Breast epithelium (tissue), 3 donors: ENCODE measurements at regions not wholly inside any gene's neighbourhood (a gene's known extent, or its start where the extent isn't known, plus 50 kb on each side); places are given as distances from the start of the nearest gene placed in this dataset.

Experiments used
- POLR2A ChIP-seq: fragments of 450-650 bp; IDR thresholded peaks from one replicate; pipeline ENCODE4 v1.6.1; 2016; ENCODE audit warnings: antibody characterized with exemption, mild to moderate bottlenecking, moderate library complexity
- POLR2AphosphoS5 ChIP-seq, 3 donors: sonication (generic); formaldehyde crosslinking; IDR thresholded peaks; one replicate each; pipeline ENCODE4 v1.6.1; 2017; ENCODE audit warnings: antibody characterized with exemption in 3 of 3
- TF ChIP-seq, protein P1 (sequence below), 3 donors: fragments of 450-650 bp; IDR thresholded peaks; one replicate each; pipeline ENCODE4 v1.5.1; 2016 to 2017; ENCODE audit warnings: antibody characterized with exemption in 3 of 3, mild to moderate bottlenecking in 3 of 3, moderate library complexity in 3 of 3

- TF ChIP-seq, protein P1, sequence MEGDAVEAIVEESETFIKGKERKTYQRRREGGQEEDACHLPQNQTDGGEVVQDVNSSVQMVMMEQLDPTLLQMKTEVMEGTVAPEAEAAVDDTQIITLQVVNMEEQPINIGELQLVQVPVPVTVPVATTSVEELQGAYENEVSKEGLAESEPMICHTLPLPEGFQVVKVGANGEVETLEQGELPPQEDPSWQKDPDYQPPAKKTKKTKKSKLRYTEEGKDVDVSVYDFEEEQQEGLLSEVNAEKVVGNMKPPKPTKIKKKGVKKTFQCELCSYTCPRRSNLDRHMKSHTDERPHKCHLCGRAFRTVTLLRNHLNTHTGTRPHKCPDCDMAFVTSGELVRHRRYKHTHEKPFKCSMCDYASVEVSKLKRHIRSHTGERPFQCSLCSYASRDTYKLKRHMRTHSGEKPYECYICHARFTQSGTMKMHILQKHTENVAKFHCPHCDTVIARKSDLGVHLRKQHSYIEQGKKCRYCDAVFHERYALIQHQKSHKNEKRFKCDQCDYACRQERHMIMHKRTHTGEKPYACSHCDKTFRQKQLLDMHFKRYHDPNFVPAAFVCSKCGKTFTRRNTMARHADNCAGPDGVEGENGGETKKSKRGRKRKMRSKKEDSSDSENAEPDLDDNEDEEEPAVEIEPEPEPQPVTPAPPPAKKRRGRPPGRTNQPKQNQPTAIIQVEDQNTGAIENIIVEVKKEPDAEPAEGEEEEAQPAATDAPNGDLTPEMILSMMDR (IDR thresholded peaks at IDR 0.05): no peak
- TF ChIP-seq POLR2A (no peak), POLR2AphosphoS5 (IDR thresholded peaks at IDR 0.05) (no peak)
Observed at GRCh38 chr12:109650808-109651207, 62.8 kb upstream of the FAM222A start.
